Epithelial cell of esophagus (primary cell): ENCODE measurements at regions not wholly inside any gene's neighbourhood (a gene's known extent, or its start where the extent isn't known, plus 50 kb on each side); places are given as distances from the start of the nearest gene placed in this dataset.
"Not testable (repeated sequence)": the region's sequence is repeated elsewhere in the genome, so short reads cannot be mapped to it uniquely, and the experiment has no call there.

Experiments used
- DNase-seq: peaks from one replicate; pipeline ENCODE4 v3.0.0; 2010; ENCODE audit warnings: low read depth
- H3K4me3 ChIP-seq: 2 replicates; pipeline ENCODE4 v1.5.1; 2011; ENCODE audit warnings: mild to moderate bottlenecking, low read length, control low read depth
- TF ChIP-seq, protein P1 (sequence below): IDR thresholded peaks from 2 replicates; pipeline ENCODE4 v1.5.1; 2011; ENCODE audit warnings: low read depth, mild to moderate bottlenecking, low read length, control low read depth, inconsistent platforms; ENCODE audit not compliant: insufficient read depth; ENCODE audit errors: missing control alignments

DNA sequence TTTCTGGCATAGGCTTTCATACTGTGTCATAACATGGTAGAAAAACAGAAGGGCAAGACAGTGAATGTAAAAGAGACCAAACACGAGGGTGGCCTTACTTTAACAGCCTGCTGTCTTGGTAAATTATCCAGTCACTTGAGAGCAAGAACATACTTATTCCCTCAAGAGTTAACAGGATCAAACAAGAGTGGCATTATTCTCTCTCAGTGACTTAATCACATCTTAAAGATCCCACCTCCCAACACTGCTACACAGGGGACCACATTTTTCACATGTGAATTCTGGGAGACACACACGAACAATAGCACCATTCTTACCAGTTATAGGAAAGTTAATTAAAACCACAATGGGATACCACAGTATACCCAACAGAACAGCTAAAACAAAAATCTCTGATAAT, 898.0 kb upstream of the C9orf72 start:
- DNase-seq = no peak
- TF ChIP-seq, protein P1, sequence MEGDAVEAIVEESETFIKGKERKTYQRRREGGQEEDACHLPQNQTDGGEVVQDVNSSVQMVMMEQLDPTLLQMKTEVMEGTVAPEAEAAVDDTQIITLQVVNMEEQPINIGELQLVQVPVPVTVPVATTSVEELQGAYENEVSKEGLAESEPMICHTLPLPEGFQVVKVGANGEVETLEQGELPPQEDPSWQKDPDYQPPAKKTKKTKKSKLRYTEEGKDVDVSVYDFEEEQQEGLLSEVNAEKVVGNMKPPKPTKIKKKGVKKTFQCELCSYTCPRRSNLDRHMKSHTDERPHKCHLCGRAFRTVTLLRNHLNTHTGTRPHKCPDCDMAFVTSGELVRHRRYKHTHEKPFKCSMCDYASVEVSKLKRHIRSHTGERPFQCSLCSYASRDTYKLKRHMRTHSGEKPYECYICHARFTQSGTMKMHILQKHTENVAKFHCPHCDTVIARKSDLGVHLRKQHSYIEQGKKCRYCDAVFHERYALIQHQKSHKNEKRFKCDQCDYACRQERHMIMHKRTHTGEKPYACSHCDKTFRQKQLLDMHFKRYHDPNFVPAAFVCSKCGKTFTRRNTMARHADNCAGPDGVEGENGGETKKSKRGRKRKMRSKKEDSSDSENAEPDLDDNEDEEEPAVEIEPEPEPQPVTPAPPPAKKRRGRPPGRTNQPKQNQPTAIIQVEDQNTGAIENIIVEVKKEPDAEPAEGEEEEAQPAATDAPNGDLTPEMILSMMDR = no peak
- H3K4me3 ChIP-seq = no peak overlapping the region

DNA sequence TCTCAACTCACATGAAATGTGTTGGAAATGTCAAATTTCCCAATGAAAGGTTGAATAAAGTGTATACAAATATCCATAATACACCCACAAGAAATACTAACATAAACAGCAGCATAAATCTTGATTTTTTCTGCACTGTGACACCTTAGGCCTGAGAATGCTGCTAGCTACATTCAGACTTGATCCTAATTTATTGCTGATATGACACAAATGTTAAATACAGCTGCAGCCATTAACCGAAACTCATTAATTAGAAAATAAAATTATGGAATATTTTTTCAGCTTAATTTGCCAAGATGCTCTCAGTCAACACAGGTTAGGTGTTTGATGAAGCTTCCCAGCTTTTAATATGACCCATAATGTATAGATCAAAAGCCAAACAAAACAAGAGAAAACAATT, 914.3 kb upstream of the C9orf72 start:
- DNase-seq = no peak
- TF ChIP-seq, protein P1 = no peak

DNA sequence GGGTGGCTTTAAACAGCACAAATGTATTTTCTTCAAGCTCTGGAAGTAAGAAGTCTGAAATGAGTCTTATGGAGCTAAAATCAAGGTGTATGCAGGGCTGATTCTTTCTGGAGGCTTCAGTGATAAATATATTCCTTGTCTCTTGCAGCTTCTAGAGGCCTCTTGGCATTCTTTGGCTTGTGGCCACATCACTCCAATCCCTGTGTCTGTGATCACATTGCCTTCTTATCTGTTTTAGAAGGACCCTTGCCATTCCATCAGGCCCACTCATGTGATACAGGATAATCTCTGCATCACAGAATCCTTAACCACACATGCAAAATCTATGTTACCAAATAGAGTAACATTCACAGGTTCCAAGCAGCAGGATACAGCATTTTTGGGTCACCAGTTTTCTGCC, 917.8 kb upstream of the C9orf72 start:
- H3K4me3 ChIP-seq = no peak overlapping the region
- TF ChIP-seq, protein P1 = no peak
- DNase-seq = no peak

More for the DNA sequence above, 914.3 kb upstream of the C9orf72 start:
- no peak overlapping the region for H3K4me3 ChIP-seq

DNA sequence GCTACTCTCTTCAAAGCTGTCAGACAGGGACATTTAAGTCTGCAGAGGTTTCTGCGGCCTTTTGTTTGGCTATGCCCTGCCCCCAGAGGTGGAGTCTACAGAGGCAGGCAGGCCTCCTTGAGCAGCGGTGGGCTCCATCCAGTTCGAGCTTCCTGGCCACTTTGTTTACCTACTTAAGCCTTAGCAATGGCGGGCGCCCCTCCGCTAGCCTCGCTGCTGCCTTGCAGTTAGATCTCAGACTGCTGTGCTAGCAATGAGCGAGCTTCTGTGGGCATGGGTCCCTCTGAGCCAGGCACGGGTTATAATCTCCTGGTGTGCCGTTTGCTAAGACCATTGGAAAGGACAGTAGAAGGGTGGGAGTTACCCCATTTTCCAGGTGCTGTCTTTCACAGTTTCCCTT, 924.9 kb upstream of the C9orf72 start:
- DNase-seq = not testable (repeated sequence)

DNA sequence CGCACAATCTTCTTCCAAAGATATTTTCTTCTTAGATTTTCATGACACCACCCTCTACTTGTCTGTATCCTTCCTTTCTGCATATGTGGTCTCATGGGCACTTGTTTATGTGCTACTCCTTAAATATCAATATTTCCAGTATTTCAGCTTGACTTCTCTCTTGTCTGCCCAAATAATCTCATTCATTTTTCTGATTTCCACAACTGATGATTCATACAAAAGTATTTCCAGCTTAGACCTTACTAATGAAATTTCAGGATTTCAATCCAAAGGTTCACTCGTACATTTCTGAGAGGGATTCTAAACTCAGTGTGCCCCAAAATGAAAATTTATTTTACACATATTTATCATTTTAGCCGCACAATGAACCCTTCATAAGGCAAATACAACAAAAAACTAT, 928.9 kb upstream of the C9orf72 start:
- no peak overlapping the region for H3K4me3 ChIP-seq
- TF ChIP-seq, protein P1 = no peak
- no peak for DNase-seq

More for the DNA sequence above, 924.9 kb upstream of the C9orf72 start:
- not testable (repeated sequence) for H3K4me3 ChIP-seq

DNA sequence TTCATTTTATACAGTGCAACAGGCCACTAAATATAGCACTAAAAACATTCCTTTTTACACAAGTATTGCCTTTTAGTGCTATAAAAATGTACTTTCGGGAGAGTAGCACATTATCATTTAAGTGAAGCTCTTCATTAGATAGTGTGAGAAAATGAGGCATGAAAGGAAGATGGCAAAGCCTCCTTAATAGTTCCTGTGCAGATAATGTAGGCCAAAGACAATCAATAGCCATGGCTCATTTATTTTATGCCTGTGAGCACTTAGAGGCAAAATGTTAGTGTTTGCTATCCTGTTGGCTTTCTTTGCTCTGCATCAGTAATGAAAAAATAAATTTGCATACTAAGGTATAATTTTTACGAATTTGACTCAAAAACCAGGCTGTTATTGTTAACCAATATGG, 929.5 kb upstream of the C9orf72 start:
- TF ChIP-seq, protein P1 = no peak
- H3K4me3 ChIP-seq = no peak overlapping the region
- DNase-seq = no peak

DNA sequence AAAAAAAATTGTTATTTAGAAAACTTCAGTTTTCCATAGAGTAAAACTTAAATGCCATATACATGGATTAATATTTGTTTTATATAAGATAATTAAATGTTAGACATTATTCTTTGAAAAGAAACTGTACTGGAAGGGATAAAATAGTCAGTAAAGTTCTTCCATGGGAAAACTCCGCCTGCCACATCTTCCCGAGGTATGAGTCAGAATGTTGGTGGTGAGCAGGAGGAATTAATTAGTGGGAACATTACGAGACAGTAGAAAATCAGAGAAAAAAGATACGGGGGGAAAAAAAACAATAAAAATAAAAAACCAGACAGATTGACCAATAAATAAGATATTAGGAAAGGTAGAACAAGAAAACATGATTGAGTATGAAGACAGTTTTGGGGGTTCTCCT, 930.3 kb upstream of the C9orf72 start:
- H3K4me3 ChIP-seq = no peak overlapping the region
- no peak for DNase-seq
- TF ChIP-seq, protein P1 = no peak

DNA sequence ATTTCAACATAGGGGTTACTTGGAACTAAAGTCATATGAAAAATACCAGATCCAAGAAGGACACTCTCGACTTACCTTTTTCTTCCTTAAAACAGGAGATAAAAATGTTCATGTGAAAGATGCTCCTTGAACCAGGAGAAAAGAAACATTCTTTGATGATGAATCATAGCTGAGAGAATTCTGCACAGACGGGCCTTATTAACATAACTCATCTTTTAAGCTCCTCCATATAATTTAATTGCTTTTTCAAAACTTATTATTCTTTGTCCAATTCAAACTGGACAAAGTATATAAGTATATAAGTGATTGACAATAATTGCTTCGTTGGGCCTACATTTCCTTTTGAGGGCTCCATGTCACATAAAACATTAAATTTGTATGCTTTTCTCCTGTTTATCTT, 945.2 kb upstream of the C9orf72 start:
- TF ChIP-seq, protein P1 = no peak
- no peak overlapping the region for H3K4me3 ChIP-seq
- no peak for DNase-seq

DNA sequence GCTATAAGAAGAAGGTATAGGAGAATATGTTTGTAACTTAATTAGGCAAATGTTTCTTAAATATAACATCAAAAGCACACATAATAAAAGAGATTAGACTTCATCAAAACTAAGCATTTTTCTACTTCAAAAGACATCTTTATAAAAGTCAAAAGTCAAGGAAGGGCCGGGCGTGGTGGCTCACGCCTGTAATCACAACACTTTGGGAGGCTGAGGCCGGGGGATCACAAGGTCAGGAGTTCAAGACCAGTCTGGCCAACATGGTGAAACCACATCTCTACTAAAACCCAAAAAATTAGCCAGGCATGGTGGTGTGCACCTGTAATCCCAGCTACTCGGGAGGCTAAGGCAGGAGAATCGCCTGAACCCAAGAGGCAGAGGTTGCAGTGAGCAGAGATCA, 951.0 kb upstream of the C9orf72 start:
- not testable (repeated sequence) for DNase-seq, H3K4me3 ChIP-seq
